H1 (cell line): ENCODE measurements at regions not wholly inside any gene's neighbourhood (a gene's known extent, or its start where the extent isn't known, plus 50 kb on each side); places are given as distances from the start of the nearest gene placed in this dataset.

Source experiments
- CTCF ChIA-PET: fragments of 300-600 bp; sonication (Branson Sonifier 250); formaldehyde crosslinking; loops from one replicate; lab custom pipeline; 2021; ENCODE audit not compliant: partially characterized antibody; lab: Charles Lee
- POLR2A ChIA-PET: fragments of 300-600 bp; sonication (Branson Sonifier 250); formaldehyde crosslinking; loops from one replicate; lab custom pipeline; 2021; ENCODE audit warnings: inconsistent platforms; ENCODE audit not compliant: partially characterized antibody; lab: Charles Lee
- DNase-seq, 2 experiments: peaks; one replicate each; pipeline versions ENCODE4 v3.0.0 to v3.0.0-alpha.2; 2010 to 2022; ENCODE audit warnings: low spot score in 2 of 2, low read depth in 1 of 2, mixed read lengths in 1 of 2
- FAIRE-seq: peaks from 2 replicates; lab custom pipeline; 2011; peaks lifted over from hg19 to GRCh38; lab: Jason Lieb, UNC
- H2AFZ ChIP-seq: 2 replicates; pipeline ENCODE4 v1.8.1; 2012; ENCODE audit warnings: low read length, inconsistent platforms
- H2AK5ac ChIP-seq: 2 replicates; pipeline ENCODE4 v1.6.1; 2013; ENCODE audit warnings: low read depth, low read length
- H2BK120ac ChIP-seq: replicated peaks from 2 replicates; pipeline ENCODE3; 2013; ENCODE audit warnings: low read depth, low read length, inconsistent platforms
- H2BK12ac ChIP-seq: 2 replicates; pipeline ENCODE4 v1.6.1; 2013; ENCODE audit warnings: low read depth, low read length
- H2BK15ac ChIP-seq: 2 replicates; pipeline ENCODE4 v1.6.1; 2013; ENCODE audit warnings: low read length
- H2BK20ac ChIP-seq: 2 replicates; pipeline ENCODE4 v1.6.1; 2013; ENCODE audit warnings: low read length
- H2BK5ac ChIP-seq: 2 replicates; pipeline ENCODE4 v1.6.1; 2013; ENCODE audit warnings: low read depth, low read length
- H3K14ac ChIP-seq: 2 replicates; pipeline ENCODE4 v1.6.1; 2013; ENCODE audit warnings: inconsistent platforms; ENCODE audit not compliant: insufficient read length
- H3K18ac ChIP-seq: 2 replicates; pipeline ENCODE4 v1.6.1; 2013; ENCODE audit warnings: low read length; ENCODE audit errors: extremely low read depth
- H3K23ac ChIP-seq: 2 replicates; pipeline ENCODE4 v1.6.1; 2013; ENCODE audit warnings: inconsistent platforms; ENCODE audit not compliant: insufficient read length
- H3K23me2 ChIP-seq: 2 replicates; pipeline ENCODE4 v1.6.1; 2013; ENCODE audit warnings: low read depth, low read length
- H3K27ac ChIP-seq: 2 replicates; pipeline ENCODE4 v1.6.1; 2011; ENCODE audit warnings: low read depth, low read length, inconsistent platforms
- H3K27me3 ChIP-seq, 4 experiments: replicated peaks in 1 of 4; 1 replicate in 1 of 4; 2 replicates in 3 of 4; pipeline versions ENCODE4 v1.6.1 to v1.8.1; 2011 to 2013; ENCODE audit warnings: low read length in 3 of 4, mild to moderate bottlenecking in 3 of 4, inconsistent platforms in 2 of 4, mixed read lengths in 2 of 4, moderate library complexity in 1 of 4; ENCODE audit not compliant: control insufficient read depth in 3 of 4, insufficient read depth in 3 of 4; ENCODE audit errors: extremely low read depth in 1 of 4
- H3K36me3 ChIP-seq, 4 experiments: 2 replicates each; pipeline versions ENCODE4 v1.6.1 to v1.8.1; 2011 to 2013; ENCODE audit warnings: mild to moderate bottlenecking in 4 of 4, low read length in 3 of 4, moderate library complexity in 2 of 4, control low read depth in 1 of 4, inconsistent platforms in 1 of 4; ENCODE audit not compliant: insufficient read depth in 4 of 4, control insufficient read depth in 2 of 4
- H3K4ac ChIP-seq: replicated peaks from 2 replicates; pipeline ENCODE3; 2013; ENCODE audit warnings: low read length, low read depth, mixed read lengths, inconsistent platforms; ENCODE audit not compliant: insufficient read length
- H3K4me1 ChIP-seq, 4 experiments: replicated peaks in 1 of 4; 1 replicate in 1 of 4; 2 replicates in 3 of 4; pipeline versions ENCODE4 v1.6.1 to v1.8.1; 2011 to 2013; ENCODE audit warnings: low read length in 3 of 4, inconsistent platforms in 2 of 4, mixed read lengths in 1 of 4; ENCODE audit not compliant: insufficient read depth in 4 of 4, control insufficient read depth in 3 of 4
- H3K4me2 ChIP-seq, 2 experiments: 2 replicates each; pipeline versions ENCODE4 v1.6.1 to v1.8.1; 2011 to 2013; ENCODE audit warnings: low read depth in 2 of 2, low read length in 2 of 2, control low read depth in 1 of 2, inconsistent platforms in 1 of 2, mild to moderate bottlenecking in 1 of 2; ENCODE audit not compliant: insufficient read depth in 1 of 2
- H3K4me3 ChIP-seq, 4 experiments: fragments of 200-600, 300-600 bp in 1 of 4; sonication (generic), shearing (Covaris generic), sonication (Bioruptor Twin) in 1 of 4; 2 replicates each; pipeline versions ENCODE4 v1.5.1 to v1.8.1; 2011 to 2016; ENCODE audit warnings: low read length in 4 of 4, low read depth in 3 of 4, control low read depth in 2 of 4, inconsistent platforms in 2 of 4, mild to moderate bottlenecking in 2 of 4, mixed read lengths in 1 of 4, moderate library complexity in 1 of 4; ENCODE audit not compliant: insufficient read depth in 2 of 4; ENCODE audit errors: extremely low read depth in 1 of 4
- H3K56ac ChIP-seq: replicated peaks from 2 replicates; pipeline ENCODE3; 2013; ENCODE audit warnings: low read depth, mild to moderate bottlenecking, mixed read lengths, low read length, inconsistent platforms; ENCODE audit not compliant: insufficient read length
- H3K79me1 ChIP-seq: 2 replicates; pipeline ENCODE4 v1.6.1; 2013; ENCODE audit warnings: low read depth, low read length, control low read depth
- H3K79me2 ChIP-seq, 2 experiments: 2 replicates each; pipeline versions ENCODE4 v1.6.1 to v1.8.1; 2012 to 2013; ENCODE audit warnings: low read length in 2 of 2, mild to moderate bottlenecking in 2 of 2, inconsistent platforms in 1 of 2; ENCODE audit not compliant: insufficient read depth in 2 of 2, control insufficient read depth in 1 of 2
- H3K9ac ChIP-seq, 4 experiments: replicated peaks in 1 of 4; 1 replicate in 1 of 4; 2 replicates in 3 of 4; pipeline versions ENCODE4 v1.6.1 to v1.8.1; 2011 to 2013; ENCODE audit warnings: low read depth in 3 of 4, low read length in 3 of 4, control low read depth in 2 of 4, mild to moderate bottlenecking in 2 of 4, moderate library complexity in 2 of 4, inconsistent platforms in 1 of 4; ENCODE audit errors: extremely low read depth in 1 of 4
- H3K9me3 ChIP-seq, 2 experiments: 2 replicates each; pipeline versions ENCODE4 v1.6.1 to v1.8.1; 2012 to 2013; ENCODE audit warnings: mild to moderate bottlenecking in 2 of 2, moderate library complexity in 2 of 2, control low read depth in 1 of 2, inconsistent platforms in 1 of 2, low read depth in 1 of 2, low read length in 1 of 2, mixed read lengths in 1 of 2; ENCODE audit not compliant: insufficient read depth in 2 of 2
- H4K20me1 ChIP-seq, 2 experiments: replicated peaks in 1 of 2; 2 replicates each; pipeline versions ENCODE3 to v1.8.1; 2011 to 2013; ENCODE audit warnings: inconsistent platforms in 2 of 2, low read length in 2 of 2, mild to moderate bottlenecking in 1 of 2; ENCODE audit not compliant: insufficient read depth in 2 of 2, control insufficient read depth in 1 of 2
- H4K5ac ChIP-seq: 2 replicates; pipeline ENCODE4 v1.6.1; 2013; ENCODE audit warnings: low read length, low read depth, mixed read lengths, inconsistent platforms; ENCODE audit not compliant: insufficient read length
- H4K8ac ChIP-seq: 2 replicates; pipeline ENCODE4 v1.8.0; 2013; ENCODE audit warnings: mild to moderate bottlenecking, moderate library complexity, low read length, inconsistent platforms; ENCODE audit not compliant: insufficient read depth; ENCODE audit errors: extremely low read depth
- H4K91ac ChIP-seq: replicated peaks from 2 replicates; pipeline ENCODE3; 2013; ENCODE audit warnings: low read length, mixed read lengths, inconsistent platforms; ENCODE audit not compliant: insufficient read length
- ASH2L ChIP-seq: fragments of 200-600, 300-600 bp; sonication (generic); IDR thresholded peaks from one replicate; pipeline ENCODE4 v1.7.1; 2017; ENCODE audit warnings: low read length
- BCL11A ChIP-seq, 2 experiments: IDR thresholded peaks; one replicate each; pipeline ENCODE4 v1.6.1; 2011; ENCODE audit warnings: low read depth in 2 of 2, low read length in 2 of 2, mild to moderate bottlenecking in 2 of 2
- CEBPB ChIP-seq: IDR thresholded peaks from 2 replicates; pipeline ENCODE4 v1.6.1; 2012; ENCODE audit warnings: low read depth, low read length
- EP300 ChIP-seq, 2 experiments: IDR thresholded peaks; 1 replicate in 1 of 2; 2 replicates in 1 of 2; pipeline ENCODE4 v1.6.1; 2011 to 2012; ENCODE audit warnings: low read depth in 2 of 2, low read length in 2 of 2, mild to moderate bottlenecking in 2 of 2, borderline replicate concordance in 1 of 2, inconsistent platforms in 1 of 2, moderate library complexity in 1 of 2
- KDM1A ChIP-seq: fragments of 200-600, 300-600 bp; sonication (generic); IDR thresholded peaks from 2 replicates; pipeline ENCODE4 v1.7.1; 2016; ENCODE audit warnings: mild to moderate bottlenecking, low read length, borderline replicate concordance
- KDM4A ChIP-seq: IDR thresholded peaks from one replicate; pipeline ENCODE4 v1.7.1; 2012; ENCODE audit warnings: low read depth, mild to moderate bottlenecking, moderate library complexity, low read length, inconsistent platforms; ENCODE audit not compliant: severe bottlenecking
- KDM5A ChIP-seq: fragments of 200-600 bp; IDR thresholded peaks from 2 replicates; pipeline ENCODE4 v1.7.1; 2012; ENCODE audit warnings: mild to moderate bottlenecking, low read length, inconsistent platforms, mixed read lengths
- POLR2A ChIP-seq, 2 experiments: IDR thresholded peaks; 1 replicate in 1 of 2; 2 replicates in 1 of 2; pipeline ENCODE4 v1.6.1; 2011; ENCODE audit warnings: low read depth in 2 of 2, low read length in 2 of 2, mild to moderate bottlenecking in 2 of 2; ENCODE audit errors: control extremely low read depth in 1 of 2
- RNF2 ChIP-seq: fragments of 200-900, 300-1000 bp; sonication (generic); IDR thresholded peaks from 2 replicates; pipeline ENCODE4 v1.7.1; 2016; ENCODE audit warnings: borderline replicate concordance, low read depth, mild to moderate bottlenecking, antibody characterized with exemption, low read length; ENCODE audit not compliant: poor library complexity, severe bottlenecking; ENCODE audit errors: missing control alignments
- SIRT6 ChIP-seq: IDR thresholded peaks from one replicate; pipeline ENCODE4 v1.7.1; 2012; ENCODE audit warnings: low read length, inconsistent platforms
- WGBS, 2 experiments: shearing (Covaris generic) in 1 of 2; methylation state at CpG; one replicate each; pipeline versions ENCODE4 v1.1.6 to v1.1.7; 2013 to 2015; ENCODE audit warnings: low lambda C conversion rate in 2 of 2, mixed read lengths in 2 of 2, inconsistent platforms in 1 of 2, low coverage in 1 of 2, missing lambda C conversion rate in 1 of 2; ENCODE audit not compliant: insufficient replicate concordance in 2 of 2, insufficient coverage in 1 of 2, insufficient read length in 1 of 2; ENCODE audit errors: extremely low coverage in 1 of 2, missing lambda C conversion rate in 1 of 2; 5-methylcytosine and 5-hydroxymethylcytosine counted together
- TF ChIP-seq, protein P1 (sequence below): IDR thresholded peaks from 2 replicates; pipeline ENCODE4 v1.6.1; 2012; ENCODE audit warnings: inconsistent platforms
- TF ChIP-seq, protein P2 (sequence below), 3 experiments: IDR thresholded peaks; 1 replicate in 2 of 3; 2 replicates in 1 of 3; pipeline versions ENCODE4 v1.5.1 to v1.6.1; 2011; ENCODE audit warnings: low read length in 3 of 3, mild to moderate bottlenecking in 3 of 3, inconsistent platforms in 2 of 3, low read depth in 1 of 3, moderate library complexity in 1 of 3; ENCODE audit not compliant: insufficient read depth in 1 of 3; ENCODE audit errors: control extremely low read depth in 1 of 3

DNA sequence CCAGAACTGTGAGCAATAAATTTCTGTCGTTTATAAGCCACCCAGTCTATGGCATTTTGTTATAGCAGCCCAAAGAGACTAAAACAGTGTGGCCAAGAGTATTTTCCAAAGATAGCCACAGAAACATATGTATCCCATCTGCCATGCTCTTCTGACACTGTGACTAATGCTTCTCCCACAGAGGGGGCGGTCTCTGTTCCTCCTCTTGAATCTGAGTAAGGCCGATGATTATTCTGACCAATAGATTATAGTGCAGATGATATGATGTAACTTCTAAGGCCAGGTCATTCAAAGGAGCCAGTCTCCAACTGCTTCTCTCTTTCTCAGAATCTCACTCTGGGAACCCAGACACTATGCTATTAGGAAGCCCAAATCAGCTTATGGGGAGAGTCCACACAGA, 570.7 kb downstream of the BCOR start:
- H2BK120ac ChIP-seq: no peak overlapping the region
- H3K4ac ChIP-seq: no peak overlapping the region
- H3K23ac ChIP-seq: no peak overlapping the region
- H4K8ac ChIP-seq: no peak overlapping the region
- H2BK12ac ChIP-seq: no peak overlapping the region
- DNase-seq (no peak), FAIRE-seq (no peak)
- H3K4me1 ChIP-seq: peaks cover 0 to 3% (median 0%) of the 10 kb centered on the region in 4 experiments; a peak in 1 of 7 replicates
- no peak overlapping the region for H4K91ac ChIP-seq
- POLR2A ChIA-PET: no interaction called here
- no peak overlapping the region for H2BK5ac ChIP-seq
- 91% methylated on average over 3 of the region's 3 CpGs; no CpG with 5 or more reads in 1 of the 2 experiments for WGBS, 2 experiments
- no peaks in the 10 kb centered on the region for H3K23me2 ChIP-seq
- H2AFZ ChIP-seq: no peak overlapping the region
- H3K4me3 ChIP-seq: no peak overlapping the region
- H3K27me3 ChIP-seq: no peaks in the 10 kb centered on the region
- H4K20me1 ChIP-seq: no peaks in the 10 kb centered on the region
- 0 out of 4 replicates have a peak, but pooled peaks cover 0 to 3% of the 10 kb centered on the region in 2 experiments for H3K9me3 ChIP-seq
- no peak overlapping the region for H4K5ac ChIP-seq
- no peak overlapping the region for H3K56ac ChIP-seq
- no peak overlapping the region for H3K27ac ChIP-seq
- H3K79me2 ChIP-seq: no peaks in the 10 kb centered on the region
- no peak overlapping the region for H2AK5ac ChIP-seq
- CTCF ChIA-PET: no interaction called here
- no peak overlapping the region for H3K9ac ChIP-seq
- no peak overlapping the region for H3K4me2 ChIP-seq
- no peak overlapping the region for H3K14ac ChIP-seq
- H2BK15ac ChIP-seq: no peak overlapping the region
- H3K18ac ChIP-seq: no peak overlapping the region
- H3K79me1 ChIP-seq: no peaks in the 10 kb centered on the region
- H2BK20ac ChIP-seq: no peak overlapping the region
- H3K36me3 ChIP-seq: no peaks in the 10 kb centered on the region
- TF ChIP-seq CEBPB (no peak), EP300 (IDR thresholded peaks at IDR 0.05; ENCODE audit: borderline replicate concordance in 1 of 2, low read depth in 2 of 2, low read length in 2 of 2) (no peak), KDM5A (no peak), POLR2A (IDR thresholded peaks at IDR 0.05; ENCODE audit: control extremely low read depth in 1 of 2, low read depth in 2 of 2, low read length in 2 of 2) (no peak), SIRT6 (no peak), KDM4A (no peak), BCL11A (IDR thresholded peaks at IDR 0.05; ENCODE audit: low read depth in 2 of 2, low read length in 2 of 2) (no peak), ASH2L (no peak), RNF2 (no peak), KDM1A (no peak)
- TF ChIP-seq, protein P1, sequence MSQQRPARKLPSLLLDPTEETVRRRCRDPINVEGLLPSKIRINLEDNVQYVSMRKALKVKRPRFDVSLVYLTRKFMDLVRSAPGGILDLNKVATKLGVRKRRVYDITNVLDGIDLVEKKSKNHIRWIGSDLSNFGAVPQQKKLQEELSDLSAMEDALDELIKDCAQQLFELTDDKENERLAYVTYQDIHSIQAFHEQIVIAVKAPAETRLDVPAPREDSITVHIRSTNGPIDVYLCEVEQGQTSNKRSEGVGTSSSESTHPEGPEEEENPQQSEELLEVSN: no peak
- TF ChIP-seq, protein P2, sequence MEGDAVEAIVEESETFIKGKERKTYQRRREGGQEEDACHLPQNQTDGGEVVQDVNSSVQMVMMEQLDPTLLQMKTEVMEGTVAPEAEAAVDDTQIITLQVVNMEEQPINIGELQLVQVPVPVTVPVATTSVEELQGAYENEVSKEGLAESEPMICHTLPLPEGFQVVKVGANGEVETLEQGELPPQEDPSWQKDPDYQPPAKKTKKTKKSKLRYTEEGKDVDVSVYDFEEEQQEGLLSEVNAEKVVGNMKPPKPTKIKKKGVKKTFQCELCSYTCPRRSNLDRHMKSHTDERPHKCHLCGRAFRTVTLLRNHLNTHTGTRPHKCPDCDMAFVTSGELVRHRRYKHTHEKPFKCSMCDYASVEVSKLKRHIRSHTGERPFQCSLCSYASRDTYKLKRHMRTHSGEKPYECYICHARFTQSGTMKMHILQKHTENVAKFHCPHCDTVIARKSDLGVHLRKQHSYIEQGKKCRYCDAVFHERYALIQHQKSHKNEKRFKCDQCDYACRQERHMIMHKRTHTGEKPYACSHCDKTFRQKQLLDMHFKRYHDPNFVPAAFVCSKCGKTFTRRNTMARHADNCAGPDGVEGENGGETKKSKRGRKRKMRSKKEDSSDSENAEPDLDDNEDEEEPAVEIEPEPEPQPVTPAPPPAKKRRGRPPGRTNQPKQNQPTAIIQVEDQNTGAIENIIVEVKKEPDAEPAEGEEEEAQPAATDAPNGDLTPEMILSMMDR (IDR thresholded peaks at IDR 0.05; ENCODE audit: control extremely low read depth in 1 of 3, insufficient read depth in 1 of 3, low read depth in 1 of 3, low read length in 3 of 3): no peak
